Endothelial cell of umbilical vein (primary cell): ENCODE measurements at regions not wholly inside any gene's neighbourhood (a gene's known extent, or its start where the extent isn't known, plus 50 kb on each side); places are given as distances from the start of the nearest gene placed in this dataset.

Experiments used
- TF ChIP-seq, protein P1 (sequence below), 2 donors: IDR thresholded peaks; 1 replicate in 1 of 2; 2 replicates in 1 of 2; pipeline ENCODE4 v1.5.1; 2011; ENCODE audit warnings: low read length in 2 of 2, mild to moderate bottlenecking in 2 of 2, moderate library complexity in 2 of 2, control low read depth in 1 of 2, inconsistent platforms in 1 of 2, low read depth in 1 of 2; ENCODE audit not compliant: insufficient read depth in 1 of 2; ENCODE audit errors: extremely low read depth in 1 of 2
- TF ChIP-seq, protein P2 (sequence below): IDR thresholded peaks from 2 replicates; pipeline ENCODE4 v1.6.1; 2011; ENCODE audit not compliant: insufficient read depth, insufficient read length

DNA sequence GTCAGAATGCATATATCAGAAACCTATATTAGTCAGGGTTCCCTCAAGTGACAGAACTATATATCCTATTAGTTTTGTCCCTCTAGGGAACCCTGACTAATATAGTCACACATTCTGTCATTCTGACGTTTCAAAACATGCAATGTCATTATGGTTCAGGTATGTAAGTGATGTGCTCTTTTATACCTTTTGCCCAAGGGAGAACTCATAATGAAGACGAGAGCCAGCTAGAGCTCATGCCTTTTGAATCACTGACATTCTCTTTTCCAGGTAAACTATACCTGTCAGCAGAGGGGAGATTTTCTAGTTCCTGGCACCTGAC is 576.7 kb downstream of the LRRC70 start:
- TF ChIP-seq, protein P1, sequence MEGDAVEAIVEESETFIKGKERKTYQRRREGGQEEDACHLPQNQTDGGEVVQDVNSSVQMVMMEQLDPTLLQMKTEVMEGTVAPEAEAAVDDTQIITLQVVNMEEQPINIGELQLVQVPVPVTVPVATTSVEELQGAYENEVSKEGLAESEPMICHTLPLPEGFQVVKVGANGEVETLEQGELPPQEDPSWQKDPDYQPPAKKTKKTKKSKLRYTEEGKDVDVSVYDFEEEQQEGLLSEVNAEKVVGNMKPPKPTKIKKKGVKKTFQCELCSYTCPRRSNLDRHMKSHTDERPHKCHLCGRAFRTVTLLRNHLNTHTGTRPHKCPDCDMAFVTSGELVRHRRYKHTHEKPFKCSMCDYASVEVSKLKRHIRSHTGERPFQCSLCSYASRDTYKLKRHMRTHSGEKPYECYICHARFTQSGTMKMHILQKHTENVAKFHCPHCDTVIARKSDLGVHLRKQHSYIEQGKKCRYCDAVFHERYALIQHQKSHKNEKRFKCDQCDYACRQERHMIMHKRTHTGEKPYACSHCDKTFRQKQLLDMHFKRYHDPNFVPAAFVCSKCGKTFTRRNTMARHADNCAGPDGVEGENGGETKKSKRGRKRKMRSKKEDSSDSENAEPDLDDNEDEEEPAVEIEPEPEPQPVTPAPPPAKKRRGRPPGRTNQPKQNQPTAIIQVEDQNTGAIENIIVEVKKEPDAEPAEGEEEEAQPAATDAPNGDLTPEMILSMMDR (IDR thresholded peaks at IDR 0.05; ENCODE audit: extremely low read depth in 1 of 2, insufficient read depth in 1 of 2, low read depth in 1 of 2, low read length in 2 of 2), result no peak
- TF ChIP-seq, protein P2, sequence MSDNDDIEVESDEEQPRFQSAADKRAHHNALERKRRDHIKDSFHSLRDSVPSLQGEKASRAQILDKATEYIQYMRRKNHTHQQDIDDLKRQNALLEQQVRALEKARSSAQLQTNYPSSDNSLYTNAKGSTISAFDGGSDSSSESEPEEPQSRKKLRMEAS, result no peak
